T-helper 2 cell treated with Interferon-gamma antibody and Interleukin-4, amounts not matched to agents 5 μg/mL and 100 μg/mL, for 36 hours (primary cell): ENCODE measurements at regions not wholly inside any gene's neighbourhood (a gene's known extent, or its start where the extent isn't known, plus 50 kb on each side); places are given as distances from the start of the nearest gene placed in this dataset.

Source experiments
- DNase-seq: peaks from one replicate; pipeline ENCODE4 v3.0.0; 2021; ENCODE audit warnings: low spot score
- H3K27ac Mint-ChIP-seq: one replicate; pipeline ENCODE4 v1.8.0; 2021; ENCODE audit warnings: mild to moderate bottlenecking, mixed read lengths
- H3K27me3 Mint-ChIP-seq: one replicate; pipeline ENCODE4 v1.8.0; 2021; ENCODE audit warnings: low read depth, mixed read lengths
- H3K36me3 Mint-ChIP-seq: one replicate; pipeline ENCODE4 v1.8.0; 2021; ENCODE audit warnings: low read depth, mixed read lengths
- H3K4me1 Mint-ChIP-seq: one replicate; pipeline ENCODE4 v1.8.0; 2021; ENCODE audit warnings: low read depth, mixed read lengths
- H3K4me3 Mint-ChIP-seq: one replicate; pipeline ENCODE4 v1.8.0; 2022; ENCODE audit warnings: mild to moderate bottlenecking, moderate library complexity, mixed read lengths
- H3K9me3 Mint-ChIP-seq: one replicate; pipeline ENCODE4 v1.8.0; 2021; ENCODE audit warnings: mixed read lengths

GRCh38 chr6:95948324-95948723 is 67.5 kb upstream of the FUT9 start:
- Mint-ChIP-seq H3K27ac (no peak overlapping the region), H3K9me3 (no peaks in the 10 kb centered on the region), H3K4me3 (no peak overlapping the region), H3K36me3 (no peaks in the 10 kb centered on the region), H3K27me3 (no peaks in the 10 kb centered on the region), H3K4me1 (no peaks in the 10 kb centered on the region)
- no peak for DNase-seq

GRCh38 chr6:95949985-95950384 is 65.8 kb upstream of the FUT9 start:
- Mint-ChIP-seq H3K4me3 (no peak overlapping the region), H3K9me3 (no peaks in the 10 kb centered on the region), H3K4me1 (no peaks in the 10 kb centered on the region), H3K27me3 (no peaks in the 10 kb centered on the region), H3K36me3 (no peaks in the 10 kb centered on the region), H3K27ac (no peak overlapping the region)
- DNase-seq, result no peak

GRCh38 chr6:95958686-95959085 is 57.1 kb upstream of the FUT9 start:
- H3K27me3 Mint-ChIP-seq, result no peaks in the 10 kb centered on the region
- no peaks in the 10 kb centered on the region for H3K36me3 Mint-ChIP-seq
- H3K27ac Mint-ChIP-seq, result no peak overlapping the region
- no peak for DNase-seq
- H3K4me1 Mint-ChIP-seq, result no peaks in the 10 kb centered on the region
- H3K4me3 Mint-ChIP-seq, result no peak overlapping the region
- H3K9me3 Mint-ChIP-seq, result no peaks in the 10 kb centered on the region

GRCh38 chr6:95959261-95959660 is 56.5 kb upstream of the FUT9 start:
- Mint-ChIP-seq H3K36me3 (no peaks in the 10 kb centered on the region), H3K4me1 (no peaks in the 10 kb centered on the region), H3K27me3 (no peaks in the 10 kb centered on the region), H3K4me3 (no peak overlapping the region), H3K9me3 (no peaks in the 10 kb centered on the region), H3K27ac (no peak overlapping the region)
- no peak for DNase-seq
